ENCODE measurements at regions not wholly inside any gene's neighbourhood (a gene's known extent, or its start where the extent isn't known, plus 50 kb on each side); places are given as distances from the start of the nearest gene placed in this dataset.

GRCh38 chr6:138719744-138720143, 53.8 kb upstream of the CCDC28A start:
- no peak overlapping the region for H3K4me3 ChIP-seq (replicated peaks in 1 of 2; ENCODE audit: low read depth in 1 of 2, low read length in 2 of 2)
- ChIA-PET CTCF (no interaction called here), RAD21 (ENCODE audit: low non-redundant PET in 1 of 2, low total read pairs in 2 of 2, uncharacterized antibody in 2 of 2, unreplicated experiment in 2 of 2) (no interaction called here), POLR2A (no interaction called here)
- TF ChIP-seq RAD21 (IDR thresholded peaks at IDR 0.05; ENCODE audit: low read depth): no peak
- DNase-seq (ENCODE audit: low read depth, low spot score): no peak
- no peaks in the 10 kb centered on the region for H3K9me2 ChIP-seq (ENCODE audit: insufficient read depth)
- H3K36me3 ChIP-seq (ENCODE audit: control insufficient read depth in 1 of 2, insufficient read depth in 2 of 2, low read length in 2 of 2): no peaks in the 10 kb centered on the region
- H3K9me3 ChIP-seq (ENCODE audit: control insufficient read depth in 1 of 2, insufficient read depth in 1 of 2, low read depth in 1 of 2, low read length in 2 of 2): no peaks in the 10 kb centered on the region
- H3K27me3 ChIP-seq (ENCODE audit: insufficient read depth, low read length): no peaks in the 10 kb centered on the region
- H4K20me1 ChIP-seq (ENCODE audit: insufficient read depth): no peaks in the 10 kb centered on the region
- intact Hi-C loops (cut with micrococcal nuclease): no loop called here
- no peak overlapping the region for H3K4me2 ChIP-seq (ENCODE audit: low read length)
- H3K79me2 ChIP-seq (ENCODE audit: insufficient read depth, low read length): no peaks in the 10 kb centered on the region
- peaks cover 28 to 34% of the 10 kb centered on the region in 2 experiments for H3K4me1 ChIP-seq (ENCODE audit: control insufficient read depth in 1 of 2, insufficient read depth in 2 of 2, low read length in 2 of 2)
- H2AFZ ChIP-seq (ENCODE audit: low read depth, low read length, poor library complexity, severe bottlenecking): no peak overlapping the region
- BruUV-seq (replicated peaks): no TSS peak
- no peak overlapping the region for H3K27ac ChIP-seq (ENCODE audit: low read depth, low read length)
- no peak overlapping the region for H3K9ac ChIP-seq (ENCODE audit: low read length)
- ATAC-seq: no peak

GRCh38 chr6:138722425-138723371, 50.9 kb upstream of the CCDC28A start:
- ATAC-seq (peak; percentile 85), DNase-seq (ENCODE audit: low read depth, low spot score) (peak; percentile 92)
- TF ChIP-seq SIN3A (IDR thresholded peaks at IDR 0.05; ENCODE audit: low read depth): peak; percentile 57
- TF ChIP-seq CBX3 (IDR thresholded peaks at IDR 0.05; ENCODE audit: low read depth): peak; percentile 33
- no peak for TF ChIP-seq ZNF274 (IDR thresholded peaks at IDR 0.05; ENCODE audit: low read depth, low read length)
- peak; percentile 79 for TF ChIP-seq TCF7L2 (IDR thresholded peaks at IDR 0.05; ENCODE audit: borderline replicate concordance, extremely low read depth, insufficient read depth, insufficient read length)
- TF ChIP-seq POLR2A (IDR thresholded peaks at IDR 0.05; ENCODE audit: borderline replicate concordance, extremely low read depth, insufficient read depth, insufficient read length): no peak
- TF ChIP-seq RAD21 (IDR thresholded peaks at IDR 0.05; ENCODE audit: low read depth): no peak
- TF ChIP-seq CEBPB (IDR thresholded peaks at IDR 0.05; ENCODE audit: low read depth): no peak
- 0 out of 2 replicates have a peak, but pooled peaks have one; percentile 20 for TF ChIP-seq MAX (IDR thresholded peaks at IDR 0.05)
- TF ChIP-seq EZH2phosphoT487 (IDR thresholded peaks at IDR 0.05; ENCODE audit: borderline replicate concordance): no peak
- peak; percentile 68 for TF ChIP-seq SP1 (IDR thresholded peaks at IDR 0.05; ENCODE audit: low read depth)
- TF ChIP-seq POLR2AphosphoS5 (IDR thresholded peaks at IDR 0.05; ENCODE audit: low read depth, low read length): no peak
- no peak for TF ChIP-seq ZFX (IDR thresholded peaks at IDR 0.05)
- TF ChIP-seq SRF (IDR thresholded peaks at IDR 0.05; ENCODE audit: low read depth): peak; percentile 39; the same call in 1 of the 2 replicates
- peak; percentile 67 for TF ChIP-seq FOSL1 (IDR thresholded peaks at IDR 0.05; ENCODE audit: low read depth)
- TF ChIP-seq ATF3 (IDR thresholded peaks at IDR 0.05): no peak
- peak; percentile 46 for TF ChIP-seq YY1 (IDR thresholded peaks at IDR 0.05; ENCODE audit: extremely low read depth, insufficient replicate concordance, low read depth, low read length)
- no peak for TF ChIP-seq EGR1 (IDR thresholded peaks at IDR 0.05; ENCODE audit: low read depth)
- TF ChIP-seq ELF1 (IDR thresholded peaks at IDR 0.05; ENCODE audit: borderline replicate concordance, low read depth): no peak

More at GRCh38 chr6:138722425-138723371, 50.9 kb upstream of the CCDC28A start:
- H3K79me2 ChIP-seq (ENCODE audit: insufficient read depth, low read length): no peaks in the 10 kb centered on the region
- no peaks in the 10 kb centered on the region for H3K27me3 ChIP-seq (ENCODE audit: insufficient read depth, low read length)
- no peak overlapping the region for H3K9ac ChIP-seq (ENCODE audit: low read length)
- no peaks in the 10 kb centered on the region for H3K9me2 ChIP-seq (ENCODE audit: insufficient read depth)
- ChIA-PET CTCF (interaction anchor here (0.6 kb wide), 1 partner anchor 65 kb away, joined by 4 read pairs; no protein-coding TSS in a partner anchor), RAD21 (ENCODE audit: low non-redundant PET in 1 of 2, low total read pairs in 2 of 2, uncharacterized antibody in 2 of 2, unreplicated experiment in 2 of 2) (interaction anchor here in 1 of 2 experiments (1.3 kb wide), 1 partner anchor 29 kb away, joined by 3 read pairs; no protein-coding TSS in a partner anchor), POLR2A (interaction anchor here (1.6 kb wide), 2 partner anchors 11 to 13 kb away, joined by 3 to 5 read pairs; no protein-coding TSS in a partner anchor)
- H2AFZ ChIP-seq (ENCODE audit: low read depth, low read length, poor library complexity, severe bottlenecking): peak overlapping the region; percentile 18
- H4K20me1 ChIP-seq (ENCODE audit: insufficient read depth): no peaks in the 10 kb centered on the region
- H3K4me2 ChIP-seq (ENCODE audit: low read length): peak overlapping the region; percentile 55
- H3K27ac ChIP-seq (ENCODE audit: low read depth, low read length): peak overlapping the region; percentile 53; the same call in 1 of the 2 replicates
- no peaks in the 10 kb centered on the region for H3K36me3 ChIP-seq (ENCODE audit: control insufficient read depth in 1 of 2, insufficient read depth in 2 of 2, low read length in 2 of 2)
- no peaks in the 10 kb centered on the region for H3K9me3 ChIP-seq (ENCODE audit: control insufficient read depth in 1 of 2, insufficient read depth in 1 of 2, low read depth in 1 of 2, low read length in 2 of 2)
- H3K4me1 ChIP-seq (ENCODE audit: control insufficient read depth in 1 of 2, insufficient read depth in 2 of 2, low read length in 2 of 2): peaks cover 28 to 34% of the 10 kb centered on the region in 2 experiments
- no TSS peak for BruUV-seq (replicated peaks)
- no peak overlapping the region for H3K4me3 ChIP-seq (replicated peaks in 1 of 2; ENCODE audit: low read depth in 1 of 2, low read length in 2 of 2)
- intact Hi-C loops (cut with micrococcal nuclease): no loop called here
